IMR-90 (cell line): ENCODE measurements at regions not wholly inside any gene's neighbourhood (a gene's known extent, or its start where the extent isn't known, plus 50 kb on each side); places are given as distances from the start of the nearest gene placed in this dataset.
"Not testable (repeated sequence)": the region's sequence is repeated elsewhere in the genome, so short reads cannot be mapped to it uniquely, and the experiment has no call there.

Experiments used
- ATAC-seq: fragments of 200-7000 bp; cut with Tn5 transposase; 2 replicates; pipeline ENCODE4 v1.9.1; 2020; ENCODE audit warnings: low read depth, mild to moderate bottlenecking, moderate library complexity
- BruUV-seq: library from RNA; stranded (reverse); fragments of 400-500 nt; replicated peaks from 2 replicates; lab custom pipeline; 2021; lab: Mats Ljungman, UMichigan
- CTCF ChIA-PET: fragments of 300-600 bp; formaldehyde crosslinking; extraction: SDS; loops from one replicate; lab custom pipeline; 2021; ENCODE audit warnings: antibody characterized with exemption; lab: Yijun Ruan, JAX
- POLR2A ChIA-PET: fragments of 300-600 bp; sonication (Branson Sonifier 250); formaldehyde crosslinking; loops from one replicate; lab custom pipeline; 2022; ENCODE audit warnings: antibody characterized with exemption; ENCODE audit not compliant: unreplicated experiment; lab: Charles Lee
- DNase-seq: peaks from one replicate; pipeline ENCODE4 v3.0.0; 2013
- H2AFZ ChIP-seq: replicated peaks from 2 replicates; pipeline ENCODE3; 2013; ENCODE audit warnings: low read length, mild to moderate bottlenecking; ENCODE audit not compliant: poor library complexity
- H2AK5ac ChIP-seq: 2 replicates; pipeline ENCODE4 v1.6.1; 2013; ENCODE audit warnings: low read depth, low read length, inconsistent platforms
- H2AK9ac ChIP-seq: replicated peaks from 2 replicates; pipeline ENCODE3; 2013; ENCODE audit warnings: mild to moderate bottlenecking, low read depth, low read length, moderate library complexity; ENCODE audit not compliant: poor library complexity
- H2BK120ac ChIP-seq: 2 replicates; pipeline ENCODE4 v1.6.1; 2013; ENCODE audit warnings: low read depth, low read length, inconsistent platforms
- H2BK15ac ChIP-seq: 3 replicates; pipeline ENCODE4 v1.6.1; 2013; ENCODE audit warnings: low read depth, low read length, inconsistent platforms
- H2BK20ac ChIP-seq: 2 replicates; pipeline ENCODE4 v1.6.1; 2013; ENCODE audit warnings: low read depth, mild to moderate bottlenecking, inconsistent platforms, low read length, moderate library complexity
- H2BK5ac ChIP-seq: 2 replicates; pipeline ENCODE4 v1.6.1; 2013; ENCODE audit warnings: mild to moderate bottlenecking, low read depth, low read length, inconsistent platforms; ENCODE audit not compliant: poor library complexity, severe bottlenecking
- H3K14ac ChIP-seq: replicated peaks from 2 replicates; pipeline ENCODE4 v1.6.1; 2013; ENCODE audit warnings: low read depth, low read length, inconsistent platforms
- H3K18ac ChIP-seq: 2 replicates; pipeline ENCODE4 v1.6.1; 2013; ENCODE audit warnings: low read depth, low read length, control low read depth
- H3K23ac ChIP-seq: 2 replicates; pipeline ENCODE4 v1.6.1; 2013; ENCODE audit warnings: low read depth, low read length, inconsistent platforms
- H3K27ac ChIP-seq: 2 replicates; pipeline ENCODE4 v1.5.1; 2013; ENCODE audit warnings: mild to moderate bottlenecking, control low read depth, low read length; ENCODE audit not compliant: insufficient read depth
- H3K27me3 ChIP-seq: 2 replicates; pipeline ENCODE4 v1.6.1; 2013; ENCODE audit warnings: low read length; ENCODE audit not compliant: control insufficient read depth, insufficient read depth
- H3K36me3 ChIP-seq: 2 replicates; pipeline ENCODE4 v1.6.1; 2013; ENCODE audit warnings: low read length, mixed read lengths; ENCODE audit not compliant: control insufficient read depth, insufficient read depth
- H3K4ac ChIP-seq: 2 replicates; pipeline ENCODE4 v1.6.1; 2013; ENCODE audit warnings: low read depth, low read length, inconsistent platforms
- H3K4me1 ChIP-seq: 2 replicates; pipeline ENCODE4 v1.6.1; 2013; ENCODE audit warnings: low read length, mixed read lengths; ENCODE audit not compliant: control insufficient read depth, insufficient read depth
- H3K4me2 ChIP-seq: 2 replicates; pipeline ENCODE4 v1.6.1; 2013; ENCODE audit warnings: low read depth, mild to moderate bottlenecking, control low read depth, low read length, moderate library complexity
- H3K4me3 ChIP-seq: 2 replicates; pipeline ENCODE4 v1.5.1; 2013; ENCODE audit warnings: low read depth, mild to moderate bottlenecking, control low read depth, low read length, moderate library complexity; ENCODE audit not compliant: insufficient read depth
- H3K56ac ChIP-seq: 2 replicates; pipeline ENCODE4 v1.6.1; 2013; ENCODE audit warnings: low read length, inconsistent platforms; ENCODE audit not compliant: insufficient read depth; ENCODE audit errors: extremely low read depth
- H3K79me1 ChIP-seq, 2 experiments: 2 replicates each; pipeline ENCODE4 v1.6.1; 2013; ENCODE audit warnings: low read length in 2 of 2, inconsistent platforms in 1 of 2, low read depth in 1 of 2
- H3K9ac ChIP-seq: 2 replicates; pipeline ENCODE4 v1.6.1; 2013; ENCODE audit warnings: low read depth, low read length, control low read depth
- H3K9me1 ChIP-seq: 2 replicates; pipeline ENCODE4 v1.6.1; 2013; ENCODE audit warnings: low read length, inconsistent platforms; ENCODE audit not compliant: insufficient read depth
- H3K9me3 ChIP-seq: 2 replicates; pipeline ENCODE4 v1.6.1; 2013; ENCODE audit warnings: low read length; ENCODE audit not compliant: control insufficient read depth, insufficient read depth
- H4K20me1 ChIP-seq: 2 replicates; pipeline ENCODE4 v1.6.1; 2013; ENCODE audit warnings: low read length, inconsistent platforms; ENCODE audit not compliant: insufficient read depth
- H4K5ac ChIP-seq: 2 replicates; pipeline ENCODE4 v1.6.1; 2013; ENCODE audit warnings: mild to moderate bottlenecking, low read depth, low read length, control low read depth
- H4K8ac ChIP-seq, 2 experiments: 2 replicates each; pipeline ENCODE4 v1.6.1; 2013; ENCODE audit warnings: low read depth in 2 of 2, low read length in 2 of 2, control low read depth in 1 of 2, inconsistent platforms in 1 of 2
- H4K91ac ChIP-seq: 2 replicates; pipeline ENCODE4 v1.6.1; 2013; ENCODE audit warnings: low read depth, low read length, inconsistent platforms; ENCODE audit not compliant: insufficient read depth
- CEBPB ChIP-seq: IDR thresholded peaks from 2 replicates; pipeline ENCODE4 v1.6.1; 2012; ENCODE audit warnings: low read depth, low read length, improper control_type of control experiment
- CHD1 ChIP-seq: IDR thresholded peaks from 2 replicates; pipeline ENCODE4 v1.6.1; 2012; ENCODE audit warnings: low read depth, low read length, improper control_type of control experiment
- MAFK ChIP-seq: IDR thresholded peaks from 2 replicates; pipeline ENCODE4 v1.6.1; 2012; ENCODE audit warnings: low read depth, low read length, improper control_type of control experiment
- NFE2L2 ChIP-seq: fragments of 150-350 bp; IDR thresholded peaks from 2 replicates; pipeline ENCODE4 v1.6.1; 2016; ENCODE audit warnings: low read depth, mild to moderate bottlenecking, low read length
- RCOR1 ChIP-seq: IDR thresholded peaks from 2 replicates; pipeline ENCODE4 v1.6.1; 2012; ENCODE audit warnings: mild to moderate bottlenecking, low read length, improper control_type of control experiment; ENCODE audit not compliant: insufficient replicate concordance
- SMC3 ChIP-seq: fragments of 150-350 bp; IDR thresholded peaks from 2 replicates; pipeline ENCODE4 v1.6.1; 2016; ENCODE audit warnings: low read depth, mild to moderate bottlenecking, antibody characterized with exemption, low read length, moderate library complexity
- USF2 ChIP-seq: fragments of 150-350 bp; IDR thresholded peaks from 2 replicates; pipeline ENCODE4 v1.6.1; 2017; ENCODE audit warnings: mild to moderate bottlenecking, antibody characterized with exemption, low read length, low read depth
- WGBS, 2 experiments: methylation state at CpG; one replicate each; pipeline versions ENCODE4 v1.1.5 to v1.1.7; 2013; ENCODE audit warnings: missing lambda C conversion rate in 2 of 2; ENCODE audit not compliant: insufficient read length in 1 of 2; ENCODE audit errors: extremely low coverage in 2 of 2; 5-methylcytosine and 5-hydroxymethylcytosine counted together
- dilution Hi-C: fragments of 300-500 bp; cut with HindIII; formaldehyde crosslinking; loops from one replicate; pipeline ENCODE4 v1.14.3; 2018; ENCODE audit warnings: low sequenced_read_pairs; ENCODE audit not compliant: unreplicated experiment
- in situ Hi-C: fragments of 300-500 bp; cut with MboI; formaldehyde crosslinking; loops from 3 replicates; pipeline ENCODE4 v1.14.3; 2019; ENCODE audit warnings: low sequenced_read_pairs, inconsistent platforms, mixed read lengths
- intact Hi-C: fragments of 100-400 bp; cut with micrococcal nuclease; formaldehyde crosslinking; loops from 2 replicates; pipeline ENCODE4 v1.10.0; 2022

- H3K4me2 ChIP-seq, result no peak overlapping the region
- intact Hi-C loops (no loop called here), dilution Hi-C loops (no loop called here), in situ Hi-C loops (no loop called here)
- H3K27me3 ChIP-seq, result no peaks in the 10 kb centered on the region
- no peak overlapping the region for H3K27ac ChIP-seq
- H2BK120ac ChIP-seq, result no peak overlapping the region
- no peak overlapping the region for H3K9ac ChIP-seq
- no peak overlapping the region for H3K4me3 ChIP-seq
- H4K8ac ChIP-seq, result no peak overlapping the region
- no peaks in the 10 kb centered on the region for H4K20me1 ChIP-seq
- ATAC-seq (no peak), DNase-seq (no peak)
- no peak overlapping the region for H2BK20ac ChIP-seq
- H3K9me3 ChIP-seq, result peaks cover 24% of the 10 kb centered on the region
- H3K79me1 ChIP-seq, result no peaks in the 10 kb centered on the region
- BruUV-seq, result no TSS peak
- H3K14ac ChIP-seq, result no peak overlapping the region
- no peak overlapping the region for H3K18ac ChIP-seq
- no peak overlapping the region for H4K91ac ChIP-seq
- no peak overlapping the region for H2BK15ac ChIP-seq
- ChIA-PET CTCF (no interaction called here), POLR2A (no interaction called here)
- no peak overlapping the region for H4K5ac ChIP-seq
- H3K4me1 ChIP-seq, result no peaks in the 10 kb centered on the region
- H3K36me3 ChIP-seq, result no peaks in the 10 kb centered on the region
- no peak overlapping the region for H3K56ac ChIP-seq
- 20% methylated on average over 1 of the region's 2 CpGs; no CpG with 5 or more reads in 1 of the 2 experiments for WGBS, 2 experiments
- TF ChIP-seq NFE2L2 (no peak), SMC3 (no peak), MAFK (no peak), USF2 (no peak), CEBPB (no peak), RCOR1 (no peak), CHD1 (no peak)
- H3K9me1 ChIP-seq, result no peaks in the 10 kb centered on the region
- no peak overlapping the region for H2AFZ ChIP-seq
- H3K4ac ChIP-seq, result no peak overlapping the region
- no peak overlapping the region for H2AK5ac ChIP-seq
- no peak overlapping the region for H2AK9ac ChIP-seq
- H2BK5ac ChIP-seq, result no peak overlapping the region
- H3K23ac ChIP-seq, result no peak overlapping the region
These were observed 1283.2 kb downstream of the TMEM121 start for GRCh38 chr14:106809615-106810014.

GRCh38 chr14:106810168-106810567, 1283.8 kb downstream of the TMEM121 start:
- H4K20me1 ChIP-seq, H3K4me2 ChIP-seq, H3K27ac ChIP-seq, H3K23ac ChIP-seq, H3K36me3 ChIP-seq, in situ Hi-C loops, H4K8ac ChIP-seq, H3K18ac ChIP-seq, H3K4ac ChIP-seq, CTCF ChIA-PET, POLR2A ChIA-PET, BruUV-seq, H2AK9ac ChIP-seq, dilution Hi-C loops, H2BK120ac ChIP-seq, H3K9me1 ChIP-seq, H2AK5ac ChIP-seq, intact Hi-C loops, H2BK15ac ChIP-seq, H2BK20ac ChIP-seq, H3K4me3 ChIP-seq, H4K5ac ChIP-seq, H3K79me1 ChIP-seq, H3K56ac ChIP-seq, H2AFZ ChIP-seq, ATAC-seq, DNase-seq, H4K91ac ChIP-seq, H3K27me3 ChIP-seq, H3K4me1 ChIP-seq, H3K14ac ChIP-seq, H3K9ac ChIP-seq, H2BK5ac ChIP-seq: not testable (repeated sequence)
- H3K9me3 ChIP-seq, result peaks cover 28% of the 10 kb centered on the region
- WGBS, 2 experiments, result 29% methylated on average over 5 of the region's 13 CpGs; no CpG with 5 or more reads in 1 of the 2 experiments
